ENCODE measurements at regions not wholly inside any gene's neighbourhood (a gene's known extent, or its start where the extent isn't known, plus 50 kb on each side); places are given as distances from the start of the nearest gene placed in this dataset.

GRCh38 chr13:107031716-107032115 lies 463.8 kb upstream of the ARGLU1 start:
- FAIRE-seq (no peak), DNase-seq (ENCODE audit: insufficient read length, low spot score) (no peak)

GRCh38 chr13:107028751-107029150 lies 460.8 kb upstream of the ARGLU1 start:
- FAIRE-seq (no peak), DNase-seq (ENCODE audit: insufficient read length, low spot score) (no peak)

- no peak for FAIRE-seq
- DNase-seq (ENCODE audit: insufficient read length, low spot score): no peak
These were observed 458.1 kb upstream of the ARGLU1 start for GRCh38 chr13:107025991-107026390.

GRCh38 chr13:107023335-107023734 lies 455.4 kb upstream of the ARGLU1 start:
- FAIRE-seq (peak; percentile 23), DNase-seq (ENCODE audit: insufficient read length, low spot score) (no peak)

GRCh38 chr13:107020393-107020792 lies 452.5 kb upstream of the ARGLU1 start:
- FAIRE-seq: no peak
- no peak for DNase-seq (ENCODE audit: insufficient read length, low spot score)

GRCh38 chr13:107018285-107018684 lies 450.3 kb upstream of the ARGLU1 start:
- DNase-seq (ENCODE audit: insufficient read length, low spot score): no peak
- no peak for FAIRE-seq

- FAIRE-seq (no peak), DNase-seq (ENCODE audit: insufficient read length, low spot score) (no peak)
These were observed 438.7 kb upstream of the ARGLU1 start for GRCh38 chr13:107006661-107007060.

GRCh38 chr13:107005577-107005976 lies 437.6 kb upstream of the ARGLU1 start:
- FAIRE-seq (no peak), DNase-seq (ENCODE audit: insufficient read length, low spot score) (no peak)

- no peak for FAIRE-seq
- DNase-seq (ENCODE audit: insufficient read length, low spot score): no peak
These were observed 436.0 kb upstream of the ARGLU1 start for GRCh38 chr13:107003911-107004310.

- FAIRE-seq: no peak
- no peak for DNase-seq (ENCODE audit: insufficient read length, low spot score)
These were observed 430.7 kb upstream of the ARGLU1 start for GRCh38 chr13:106998664-106999063.

GRCh38 chr13:106997696-106998095 lies 429.8 kb upstream of the ARGLU1 start:
- FAIRE-seq (no peak), DNase-seq (ENCODE audit: insufficient read length, low spot score) (no peak)

- no peak for DNase-seq (ENCODE audit: insufficient read length, low spot score)
- no peak for FAIRE-seq
These were observed 429.1 kb upstream of the ARGLU1 start for GRCh38 chr13:106996867-106997618.

- DNase-seq (ENCODE audit: insufficient read length, low spot score) (no peak), FAIRE-seq (no peak)
These were observed 422.7 kb upstream of the ARGLU1 start for GRCh38 chr13:106990594-106990993.

- DNase-seq (ENCODE audit: insufficient read length, low spot score) (no peak), FAIRE-seq (no peak)
These were observed 421.9 kb upstream of the ARGLU1 start for GRCh38 chr13:106989876-106990275.

GRCh38 chr13:106987427-106987785 lies 419.5 kb upstream of the ARGLU1 start:
- DNase-seq (ENCODE audit: insufficient read length, low spot score): no peak
- FAIRE-seq: no peak

- FAIRE-seq: no peak
- no peak for DNase-seq (ENCODE audit: insufficient read length, low spot score)
These were observed 418.9 kb upstream of the ARGLU1 start for GRCh38 chr13:106986687-106987426.

- DNase-seq (ENCODE audit: insufficient read length, low spot score) (no peak), FAIRE-seq (no peak)
These were observed 418.1 kb upstream of the ARGLU1 start for GRCh38 chr13:106986033-106986484.

- DNase-seq (ENCODE audit: insufficient read length, low spot score) (no peak), FAIRE-seq (no peak)
These were observed 417.5 kb upstream of the ARGLU1 start for GRCh38 chr13:106985481-106985880.

- DNase-seq (ENCODE audit: insufficient read length, low spot score) (no peak), FAIRE-seq (no peak)
These were observed 413.1 kb upstream of the ARGLU1 start for GRCh38 chr13:106981051-106981450.

- no peak for FAIRE-seq
These were observed 399.5 kb upstream of the ARGLU1 start for GRCh38 chr13:106967391-106967790.

GRCh38 chr13:106963151-106963550 lies 395.2 kb upstream of the ARGLU1 start:
- FAIRE-seq: no peak
- DNase-seq (ENCODE audit: insufficient read length, low spot score): no peak

More at GRCh38 chr13:106967391-106967790, 399.5 kb upstream of the ARGLU1 start:
- DNase-seq (ENCODE audit: insufficient read length, low spot score): no peak

GRCh38 chr13:106961651-106962050 lies 393.7 kb upstream of the ARGLU1 start:
- FAIRE-seq: no peak
- DNase-seq (ENCODE audit: insufficient read length, low spot score): no peak

Data from GM19239 (cell line).